ENCODE measurements at regions not wholly inside any gene's neighbourhood (a gene's known extent, or its start where the extent isn't known, plus 50 kb on each side); places are given as distances from the start of the nearest gene placed in this dataset.

DNA sequence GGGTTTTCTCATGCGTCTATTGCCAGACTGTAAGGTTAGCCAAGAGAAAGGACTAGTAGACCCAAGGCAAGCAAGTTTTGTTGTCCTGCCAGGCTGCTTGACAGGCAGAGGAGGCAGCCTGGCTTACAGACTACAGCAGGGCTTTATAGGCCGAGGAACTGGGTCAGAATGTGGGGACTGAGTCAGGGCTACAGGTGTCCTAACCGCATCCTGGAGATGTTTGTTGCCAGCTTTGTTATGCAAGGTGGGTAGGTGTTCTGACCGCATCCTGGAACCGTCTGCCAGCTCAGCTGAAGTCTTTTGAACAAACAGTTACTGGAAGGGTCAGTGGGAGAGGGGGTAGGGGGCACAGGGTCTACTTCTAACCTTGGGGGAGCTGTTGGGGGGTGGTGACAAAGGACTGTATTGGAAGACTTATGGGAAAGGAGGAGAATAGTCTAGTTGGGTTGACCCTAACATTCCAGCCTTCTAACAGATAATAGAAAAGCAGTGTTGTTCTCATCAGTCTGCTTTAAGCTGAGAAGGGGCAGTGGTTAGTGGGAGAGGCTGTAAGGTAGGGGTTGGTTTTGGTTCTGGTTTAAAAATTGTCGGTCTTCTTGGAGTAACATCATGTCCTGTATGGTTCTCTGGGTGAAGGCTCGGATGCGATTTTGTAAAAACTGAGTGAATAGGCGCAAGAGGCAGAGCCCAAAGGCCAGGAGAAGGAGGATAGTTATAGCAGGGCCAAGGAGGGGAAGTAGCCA, 913.8 kb upstream of the SLITRK5 start:
- no peak overlapping the region; the same call in 1 of the 2 replicates for H3K27ac Mint-ChIP-seq
- POLR2A ChIA-PET, result interaction anchor here (0.6 kb wide), 1 partner anchor 404 kb away, joined by 7 read pairs; no protein-coding TSS in a partner anchor
- H3K36me3 Mint-ChIP-seq, result no peaks in the 10 kb centered on the region; the same call in 1 of the 2 replicates
- H3K27me3 Mint-ChIP-seq (ENCODE audit: low read depth), result peaks cover 2% of the 10 kb centered on the region
- CTCF ChIA-PET, result no interaction called here
- H3K9me3 Mint-ChIP-seq, result peaks cover 28% of the 10 kb centered on the region
- H3K4me1 Mint-ChIP-seq, result peaks cover 10% of the 10 kb centered on the region
- TF ChIP-seq TEAD1 (CRISPR knock-in tag; IDR thresholded peaks at IDR 0.05) (no peak), RELA (CRISPR knock-in tag; IDR thresholded peaks at IDR 0.05; ENCODE audit: borderline replicate concordance) (no peak), ZMAT4 (CRISPR knock-in tag; IDR thresholded peaks at IDR 0.05) (no peak), IRF1 (CRISPR knock-in tag; IDR thresholded peaks at IDR 0.05) (no peak), MLX (CRISPR knock-in tag; IDR thresholded peaks at IDR 0.05) (no peak), CBFB (CRISPR knock-in tag; IDR thresholded peaks at IDR 0.05; ENCODE audit: low read depth) (no peak), ZNF263 (CRISPR knock-in tag; IDR thresholded peaks at IDR 0.05; ENCODE audit: low read depth) (no peak), NR2C2 (CRISPR knock-in tag; IDR thresholded peaks at IDR 0.05) (no peak), NR1H2 (CRISPR knock-in tag; IDR thresholded peaks at IDR 0.05) (no peak), ZNF416 (CRISPR knock-in tag; IDR thresholded peaks at IDR 0.05) (no peak), SMAD4 (CRISPR knock-in tag; IDR thresholded peaks at IDR 0.05) (no peak), ESRRA (CRISPR knock-in tag; IDR thresholded peaks at IDR 0.05; ENCODE audit: borderline replicate concordance) (no peak), ZNF532 (CRISPR knock-in tag; IDR thresholded peaks at IDR 0.05; ENCODE audit: borderline replicate concordance) (no peak), MYBL2 (CRISPR knock-in tag; IDR thresholded peaks at IDR 0.05) (no peak), TEAD4 (CRISPR knock-in tag; IDR thresholded peaks at IDR 0.05) (no peak)
- TF ChIP-seq, protein P1, sequence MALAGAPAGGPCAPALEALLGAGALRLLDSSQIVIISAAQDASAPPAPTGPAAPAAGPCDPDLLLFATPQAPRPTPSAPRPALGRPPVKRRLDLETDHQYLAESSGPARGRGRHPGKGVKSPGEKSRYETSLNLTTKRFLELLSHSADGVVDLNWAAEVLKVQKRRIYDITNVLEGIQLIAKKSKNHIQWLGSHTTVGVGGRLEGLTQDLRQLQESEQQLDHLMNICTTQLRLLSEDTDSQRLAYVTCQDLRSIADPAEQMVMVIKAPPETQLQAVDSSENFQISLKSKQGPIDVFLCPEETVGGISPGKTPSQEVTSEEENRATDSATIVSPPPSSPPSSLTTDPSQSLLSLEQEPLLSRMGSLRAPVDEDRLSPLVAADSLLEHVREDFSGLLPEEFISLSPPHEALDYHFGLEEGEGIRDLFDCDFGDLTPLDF (CRISPR knock-in tag; IDR thresholded peaks at IDR 0.05), result no peak
- TF ChIP-seq, protein P2, sequence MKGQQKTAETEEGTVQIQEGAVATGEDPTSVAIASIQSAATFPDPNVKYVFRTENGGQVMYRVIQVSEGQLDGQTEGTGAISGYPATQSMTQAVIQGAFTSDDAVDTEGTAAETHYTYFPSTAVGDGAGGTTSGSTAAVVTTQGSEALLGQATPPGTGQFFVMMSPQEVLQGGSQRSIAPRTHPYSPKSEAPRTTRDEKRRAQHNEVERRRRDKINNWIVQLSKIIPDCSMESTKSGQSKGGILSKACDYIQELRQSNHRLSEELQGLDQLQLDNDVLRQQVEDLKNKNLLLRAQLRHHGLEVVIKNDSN (CRISPR knock-in tag; IDR thresholded peaks at IDR 0.05), result no peak
- H3K4me3 Mint-ChIP-seq, result no peak overlapping the region
- ATAC-seq (peak; percentile 97), DNase-seq (ENCODE audit: low spot score) (peak; percentile 36)

DNA sequence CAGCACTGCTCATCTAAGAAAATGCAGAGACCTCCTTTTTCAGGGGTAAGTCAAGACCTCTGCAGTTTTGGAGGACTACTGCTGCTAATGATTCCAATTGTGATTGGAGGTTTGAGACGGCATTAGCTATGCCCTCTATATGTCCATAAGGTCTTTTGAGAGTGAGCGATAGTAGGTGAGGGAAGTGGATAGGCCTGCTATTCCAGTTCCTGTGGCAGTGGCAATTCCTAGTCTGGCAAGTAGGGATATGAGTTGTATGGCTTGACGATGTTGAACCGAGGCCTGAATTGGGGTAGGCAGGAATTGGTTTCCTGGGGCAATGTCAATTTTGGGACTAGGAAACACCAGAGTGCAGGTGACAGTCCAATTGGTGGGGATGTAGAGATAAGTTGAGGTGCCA, 913.1 kb upstream of the SLITRK5 start:
- Mint-ChIP-seq H3K4me1 (peaks cover 10% of the 10 kb centered on the region), H3K36me3 (no peaks in the 10 kb centered on the region; the same call in 1 of the 2 replicates), H3K27ac (no peak overlapping the region), H3K27me3 (ENCODE audit: low read depth) (peaks cover 2% of the 10 kb centered on the region), H3K9me3 (peaks cover 35% of the 10 kb centered on the region), H3K4me3 (no peak overlapping the region)
- ChIA-PET POLR2A (no interaction called here), CTCF (no interaction called here)
- TF ChIP-seq JAZF1 (CRISPR knock-in tag; IDR thresholded peaks at IDR 0.05) (no peak), ZNF396 (CRISPR knock-in tag; IDR thresholded peaks at IDR 0.05; ENCODE audit: borderline replicate concordance) (no peak), HMGA2 (CRISPR knock-in tag; IDR thresholded peaks at IDR 0.05) (no peak), ZMAT4 (CRISPR knock-in tag; IDR thresholded peaks at IDR 0.05) (no peak), OVOL2 (CRISPR knock-in tag; IDR thresholded peaks at IDR 0.05; ENCODE audit: borderline replicate concordance) (no peak), SMAD3 (CRISPR knock-in tag; IDR thresholded peaks at IDR 0.05; ENCODE audit: borderline replicate concordance) (no peak), TCF7 (CRISPR knock-in tag; IDR thresholded peaks at IDR 0.05; ENCODE audit: low read depth) (no peak)
- TF ChIP-seq, protein P2 (CRISPR knock-in tag; IDR thresholded peaks at IDR 0.05), result no peak
- TF ChIP-seq, protein P3, sequence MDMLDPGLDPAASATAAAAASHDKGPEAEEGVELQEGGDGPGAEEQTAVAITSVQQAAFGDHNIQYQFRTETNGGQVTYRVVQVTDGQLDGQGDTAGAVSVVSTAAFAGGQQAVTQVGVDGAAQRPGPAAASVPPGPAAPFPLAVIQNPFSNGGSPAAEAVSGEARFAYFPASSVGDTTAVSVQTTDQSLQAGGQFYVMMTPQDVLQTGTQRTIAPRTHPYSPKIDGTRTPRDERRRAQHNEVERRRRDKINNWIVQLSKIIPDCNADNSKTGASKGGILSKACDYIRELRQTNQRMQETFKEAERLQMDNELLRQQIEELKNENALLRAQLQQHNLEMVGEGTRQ (CRISPR knock-in tag; IDR thresholded peaks at IDR 0.05), result no peak
- DNase-seq (ENCODE audit: low spot score) (no peak), ATAC-seq (no peak)

Measured in WTC11 (cell line).